RKO (cell line): ENCODE measurements at regions not wholly inside any gene's neighbourhood (a gene's known extent, or its start where the extent isn't known, plus 50 kb on each side); places are given as distances from the start of the nearest gene placed in this dataset.
A peak's percentile ranks its signal among the peaks of the same experiment; 100 is the strongest.
"Not testable (repeated sequence)": the region's sequence is repeated elsewhere in the genome, so short reads cannot be mapped to it uniquely, and the experiment has no call there.

Experiments used
- DNase-seq: peaks from one replicate; pipeline ENCODE4 v3.0.0-alpha.2; 2016; ENCODE audit warnings: low spot score

DNA sequence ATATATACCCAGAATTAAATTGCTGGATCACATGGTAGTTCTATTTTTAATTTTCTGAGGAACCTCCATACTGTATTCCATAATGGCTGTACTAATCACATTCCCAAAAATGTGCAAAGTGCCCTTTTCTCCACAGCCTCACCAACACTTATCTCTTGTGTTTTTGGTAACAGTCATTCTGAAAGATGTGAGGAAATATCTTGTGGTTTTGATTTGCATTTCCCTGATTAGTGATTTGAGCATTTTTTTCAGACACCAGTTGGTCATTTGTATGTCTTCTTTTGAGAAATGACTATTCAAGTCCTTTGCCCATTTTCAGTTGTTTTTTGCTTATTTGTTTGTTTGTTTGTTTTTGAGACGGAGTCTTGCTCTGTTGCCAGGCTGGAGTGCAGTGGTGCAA lies 98.1 kb upstream of the SIMC1 start:
- not testable (repeated sequence) for DNase-seq

- DNase-seq, result no peak
Observed at GRCh38 chr5:176144508-176144907, 93.7 kb upstream of the SIMC1 start.

DNA sequence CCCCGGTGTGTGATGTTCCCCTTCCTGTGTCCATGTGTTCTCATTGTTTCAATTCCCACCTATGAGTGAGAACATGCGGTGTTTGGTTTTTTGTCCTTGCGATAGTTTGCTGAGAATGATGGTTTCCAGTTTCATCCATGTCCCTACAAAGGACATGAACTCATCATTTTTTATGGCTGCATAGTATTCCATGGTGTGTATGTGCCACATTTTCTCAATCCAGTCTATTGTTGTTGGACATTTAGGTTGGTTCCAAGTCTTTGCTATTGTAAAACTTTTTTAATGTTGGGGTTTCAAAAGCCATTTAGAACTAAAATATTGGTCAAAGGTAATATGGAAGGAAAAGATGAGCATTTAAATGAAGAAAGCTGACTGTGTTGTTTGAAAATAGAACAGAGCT lies 88.3 kb upstream of the SIMC1 start:
- DNase-seq, result not testable (repeated sequence)

DNA sequence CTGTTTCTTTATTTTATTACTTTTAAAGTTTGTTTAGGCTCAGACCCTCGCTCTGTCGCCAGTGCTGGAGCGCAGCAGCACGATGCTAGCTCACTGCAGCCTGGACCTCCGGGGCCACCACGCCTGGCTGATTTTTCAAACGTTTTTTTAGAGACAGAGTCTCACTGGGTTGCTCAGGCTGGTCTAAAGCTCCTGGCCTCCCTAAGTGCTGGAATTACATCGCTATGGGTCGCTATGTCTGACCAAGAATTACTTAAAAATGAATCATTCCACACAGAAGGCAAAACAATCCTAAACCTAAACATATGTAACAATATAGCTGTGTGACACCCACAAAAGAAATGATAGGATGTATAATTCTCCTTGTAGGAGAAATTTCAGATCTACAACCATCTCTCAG lies 86.9 kb upstream of the SIMC1 start:
- no peak for DNase-seq

DNA sequence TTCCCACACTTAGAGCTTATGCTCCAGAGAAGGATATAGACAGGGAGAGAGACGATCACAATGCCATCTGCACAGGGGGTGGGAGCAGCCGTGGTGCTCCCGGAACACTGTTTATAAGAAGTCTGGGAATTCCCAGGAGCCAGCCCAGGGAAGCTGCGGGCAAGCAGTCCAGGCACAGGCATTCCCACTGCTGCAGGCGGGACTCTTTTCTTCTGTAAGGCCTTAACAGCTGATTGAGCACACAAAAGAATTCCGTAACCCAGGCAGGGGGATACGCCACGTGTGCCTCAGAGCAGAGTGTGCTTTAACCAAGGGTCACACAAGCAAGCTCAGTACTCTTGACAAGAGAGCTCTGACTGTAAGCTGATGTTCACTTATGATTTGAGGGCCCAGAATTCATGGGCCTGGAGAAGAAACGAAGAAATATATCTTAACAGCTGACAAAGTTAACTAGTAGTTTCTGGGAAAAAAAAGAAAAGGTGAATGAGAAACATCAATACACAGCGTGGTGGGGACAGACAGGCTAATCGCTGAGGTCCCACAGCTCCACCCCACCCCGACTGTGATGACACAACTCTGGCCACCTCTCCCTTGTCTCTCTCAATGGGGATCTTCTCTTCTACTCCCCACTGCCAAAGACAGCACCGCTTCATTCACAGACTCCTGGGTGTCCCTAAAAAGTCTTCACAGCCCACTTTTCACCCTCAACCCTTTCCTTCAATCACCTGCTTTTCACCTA lies 85.9 kb upstream of the SIMC1 start:
- no peak for DNase-seq

DNA sequence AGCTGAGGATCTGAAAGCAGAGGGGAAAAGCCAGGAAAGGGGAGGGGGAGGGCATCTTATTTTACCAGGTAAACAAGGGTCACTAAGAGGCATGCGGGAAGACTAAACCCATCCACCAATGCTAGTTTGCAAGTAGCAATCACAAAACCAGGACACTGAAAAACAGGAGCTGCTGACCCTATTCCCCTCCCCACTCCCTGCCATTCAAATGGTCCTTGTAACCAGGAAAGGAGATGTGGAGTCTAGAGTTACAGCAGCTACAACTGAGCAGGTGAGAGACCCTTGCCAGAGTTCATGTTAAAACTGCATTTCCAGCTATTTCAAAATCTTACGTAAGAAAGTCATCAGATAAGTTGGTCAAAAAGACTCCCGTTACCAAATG lies 85.3 kb upstream of the SIMC1 start:
- no peak for DNase-seq

DNA sequence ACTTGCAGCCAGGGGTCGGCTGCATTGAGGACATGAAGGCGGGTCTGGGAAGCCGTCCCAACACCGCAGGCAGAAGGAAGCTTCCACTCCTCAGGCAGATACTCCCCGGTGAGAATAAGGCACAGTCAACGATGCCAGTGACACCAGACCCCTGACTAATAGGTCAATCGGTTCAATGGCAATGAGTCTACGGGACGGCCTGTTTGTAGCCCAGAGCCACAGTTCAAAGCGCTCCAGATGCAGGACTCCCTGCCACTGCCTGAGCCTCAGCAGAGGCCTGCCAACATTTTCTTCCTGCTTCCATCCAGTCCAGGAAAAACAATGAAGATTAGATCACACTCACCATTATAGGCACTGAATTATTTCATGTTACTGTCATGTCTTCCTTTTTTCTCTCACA lies 84.5 kb upstream of the SIMC1 start:
- DNase-seq, result no peak

- DNase-seq, result no peak
Observed at GRCh38 chr5:176154821-176155220, 83.4 kb upstream of the SIMC1 start.

- no peak for DNase-seq
Observed at GRCh38 chr5:176155922-176156359, 82.3 kb upstream of the SIMC1 start.

DNA sequence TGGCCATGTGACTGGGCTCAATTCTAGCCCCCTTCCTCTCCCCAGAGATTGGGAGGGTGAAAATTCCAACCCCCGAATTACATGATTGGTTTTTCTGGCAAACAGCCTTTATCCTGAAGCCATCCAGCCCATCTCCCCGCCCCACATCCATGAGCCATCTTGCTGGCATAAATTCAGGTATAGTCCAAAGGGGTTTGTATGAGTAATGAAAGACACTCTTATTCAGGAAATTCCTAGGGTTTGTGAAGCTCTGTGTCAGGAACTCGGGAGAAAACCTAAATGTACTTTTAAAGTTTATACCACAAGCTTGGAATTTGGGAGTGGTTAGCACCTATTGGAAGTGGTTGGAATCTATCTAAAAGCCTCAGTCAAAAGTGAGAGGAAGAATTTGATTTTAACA lies 80.6 kb upstream of the SIMC1 start:
- no peak for DNase-seq

DNA sequence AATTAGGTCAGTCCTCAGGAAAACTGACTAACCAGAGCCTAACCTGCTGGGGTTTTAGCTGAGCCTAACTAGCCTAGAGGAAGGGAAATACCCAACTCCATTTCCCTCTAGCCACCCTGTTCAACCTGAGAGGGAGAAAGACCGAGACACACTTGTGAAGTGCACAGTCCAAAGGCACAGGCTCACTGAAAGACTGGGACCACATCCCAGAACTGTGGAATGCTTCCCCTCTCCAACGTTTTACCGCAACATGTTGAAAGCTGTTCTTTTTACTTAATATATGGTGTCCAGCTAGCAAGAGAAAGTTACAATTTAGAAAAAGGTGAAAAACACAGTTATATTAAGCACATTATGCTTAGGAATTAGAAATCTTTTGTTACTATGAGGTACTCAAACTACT lies 76.8 kb upstream of the SIMC1 start:
- DNase-seq, result no peak

DNA sequence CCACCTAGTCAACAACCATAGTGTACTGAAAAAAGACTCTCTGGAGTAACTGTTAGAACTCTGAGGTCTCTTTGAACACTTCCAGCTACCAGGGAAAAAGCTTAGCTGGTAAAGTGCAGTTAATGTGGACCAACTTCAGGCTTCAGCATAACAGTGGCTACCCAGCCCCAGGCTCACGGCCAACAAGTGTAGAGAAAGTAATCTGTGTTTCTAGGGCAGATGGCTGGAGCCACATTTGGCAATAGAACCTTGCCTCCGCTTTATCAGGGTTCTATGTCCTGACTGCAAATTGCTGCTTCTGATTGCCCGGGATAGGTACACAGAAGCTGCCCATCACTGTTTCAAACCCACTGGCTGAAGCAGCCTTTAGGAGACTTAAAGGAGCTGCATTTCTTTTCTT lies 76.0 kb upstream of the SIMC1 start:
- no peak for DNase-seq

GRCh38 chr5:176162888-176163287 lies 75.3 kb upstream of the SIMC1 start:
- no peak for DNase-seq

DNA sequence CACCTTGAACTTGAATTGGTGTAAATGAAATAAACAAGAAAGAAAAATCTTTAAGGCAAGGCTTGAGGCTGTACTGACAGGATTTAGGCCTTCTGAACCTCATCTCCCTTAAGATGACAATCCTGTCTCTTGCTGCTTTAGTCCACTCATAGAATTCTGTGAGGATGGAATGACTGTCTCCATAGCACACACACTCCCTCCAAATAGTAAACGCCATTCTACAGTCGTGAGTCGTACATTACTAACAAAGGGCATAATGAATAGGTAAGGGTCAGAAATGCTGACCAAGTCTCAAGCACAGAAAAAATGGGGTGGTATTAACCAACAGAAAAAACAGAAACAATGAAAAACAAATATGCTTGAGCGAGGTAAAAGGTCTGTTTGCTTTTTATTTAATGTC lies 71.8 kb upstream of the SIMC1 start:
- DNase-seq, result peak; percentile 41

GRCh38 chr5:176167800-176168199 lies 70.4 kb upstream of the SIMC1 start:
- no peak for DNase-seq

DNA sequence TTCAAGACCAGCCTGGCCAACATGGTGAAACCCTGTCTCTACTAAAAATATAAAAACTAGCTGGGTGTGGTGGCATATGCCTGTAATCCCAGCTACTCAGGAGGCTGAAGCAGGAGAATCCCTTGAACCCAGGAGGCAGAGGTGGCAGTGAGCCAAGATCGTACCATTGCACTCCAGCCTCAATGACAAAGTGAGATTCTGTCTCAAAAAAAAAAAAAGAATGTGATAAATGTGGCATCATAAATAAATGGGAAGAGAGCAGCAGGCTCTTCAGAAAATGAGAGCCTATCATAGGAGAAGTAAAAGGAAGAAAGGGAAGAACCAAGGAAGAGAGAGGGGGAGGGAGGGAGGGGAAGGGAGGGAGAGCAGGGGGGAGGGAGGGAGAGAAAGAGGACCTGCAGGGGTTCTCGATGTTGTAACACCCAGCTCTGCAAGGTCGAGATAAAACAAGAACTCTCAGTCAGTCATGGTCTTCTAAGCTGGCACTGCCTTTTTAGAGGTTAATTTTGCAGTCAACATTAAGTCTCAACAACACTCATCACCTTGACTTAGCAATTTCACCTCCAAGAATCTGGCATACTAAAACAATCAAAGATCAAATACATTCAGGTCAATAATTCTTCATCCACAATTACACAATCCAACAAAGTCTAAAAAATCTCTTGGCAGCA lies 68.7 kb upstream of the SIMC1 start:
- no peak for DNase-seq

DNA sequence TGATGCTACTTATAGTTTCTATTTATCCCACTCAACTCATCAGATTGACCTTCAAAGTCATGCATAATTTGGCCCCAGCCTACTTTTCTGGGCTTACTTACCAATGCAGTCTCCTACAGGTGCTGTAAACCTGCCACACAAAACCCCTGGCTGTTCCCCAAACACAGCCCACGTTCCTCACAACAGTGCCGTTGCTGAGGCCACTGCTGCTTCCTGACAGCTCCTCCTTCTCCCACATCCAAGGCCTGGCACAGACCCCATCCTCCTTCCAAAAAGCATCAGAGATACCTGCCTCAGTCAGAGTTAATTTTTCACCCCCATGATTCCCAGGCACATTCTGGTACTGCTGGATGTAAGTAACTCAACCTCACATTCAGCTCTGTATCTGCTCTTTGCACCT lies 68.1 kb upstream of the SIMC1 start:
- no peak for DNase-seq

DNA sequence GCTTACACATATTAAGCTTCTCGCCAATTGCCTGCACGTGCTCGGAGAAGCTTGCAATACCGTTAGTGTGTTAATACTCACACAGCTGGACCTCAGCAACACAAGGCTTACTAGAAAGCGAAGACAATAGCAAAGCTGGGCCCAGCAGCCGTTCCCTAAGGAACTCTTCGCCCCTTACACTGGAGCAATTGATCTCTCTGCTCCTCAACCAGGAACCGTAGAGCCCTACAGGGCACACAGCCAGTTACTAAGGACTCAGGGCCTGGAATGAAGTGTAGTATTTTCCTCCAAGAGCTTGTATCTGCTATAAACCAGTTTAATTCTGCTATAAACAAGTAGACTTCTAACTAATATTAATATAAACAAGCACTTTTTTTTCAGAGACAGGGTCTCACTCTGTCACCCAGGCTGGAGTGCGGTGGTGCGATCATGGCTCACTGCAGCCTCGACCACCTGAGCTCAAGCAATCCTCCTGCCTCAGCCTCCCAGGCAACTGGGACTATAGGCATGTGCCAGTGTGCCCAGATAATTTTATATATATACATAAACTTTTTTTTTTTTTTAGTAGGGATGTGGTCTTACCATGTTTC lies 67.0 kb upstream of the SIMC1 start:
- no peak for DNase-seq

- DNase-seq, result no peak
Observed at GRCh38 chr5:176172246-176172645, 66.0 kb upstream of the SIMC1 start.

- no peak for DNase-seq
Observed at GRCh38 chr5:176173647-176174046, 64.6 kb upstream of the SIMC1 start.

DNA sequence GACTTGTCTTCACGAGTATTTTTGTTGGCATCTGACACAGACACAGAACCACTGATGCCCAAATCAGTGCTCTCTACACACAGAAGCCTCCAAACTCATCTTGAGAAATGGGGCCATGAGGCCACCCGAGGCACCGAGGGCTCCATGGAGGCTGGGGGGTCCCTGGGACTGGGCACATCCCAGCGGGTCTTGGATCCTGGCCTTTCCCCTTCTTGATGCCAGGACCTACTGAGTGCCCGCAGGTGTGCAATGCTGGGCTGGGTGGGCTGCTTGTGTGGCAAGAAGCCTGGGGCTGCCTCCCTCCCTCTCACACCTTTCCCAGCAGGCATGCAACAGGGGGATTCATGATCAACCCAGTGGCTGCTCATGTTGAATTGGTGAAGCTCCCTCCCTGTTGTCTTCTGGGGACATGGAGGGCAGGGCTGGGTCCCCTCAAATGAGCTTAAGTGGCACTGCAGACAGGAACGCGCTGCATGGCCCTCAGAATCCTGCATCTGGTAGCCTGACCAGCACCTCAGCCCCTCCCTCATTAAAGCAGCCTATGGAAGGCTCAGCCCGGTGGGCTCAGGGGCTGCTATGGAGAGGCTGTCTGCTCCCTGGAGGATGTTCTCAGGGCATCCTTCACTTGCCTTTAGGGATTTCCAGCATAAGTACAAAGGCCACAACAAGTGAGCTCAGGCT lies 63.7 kb upstream of the SIMC1 start:
- DNase-seq, result no peak

DNA sequence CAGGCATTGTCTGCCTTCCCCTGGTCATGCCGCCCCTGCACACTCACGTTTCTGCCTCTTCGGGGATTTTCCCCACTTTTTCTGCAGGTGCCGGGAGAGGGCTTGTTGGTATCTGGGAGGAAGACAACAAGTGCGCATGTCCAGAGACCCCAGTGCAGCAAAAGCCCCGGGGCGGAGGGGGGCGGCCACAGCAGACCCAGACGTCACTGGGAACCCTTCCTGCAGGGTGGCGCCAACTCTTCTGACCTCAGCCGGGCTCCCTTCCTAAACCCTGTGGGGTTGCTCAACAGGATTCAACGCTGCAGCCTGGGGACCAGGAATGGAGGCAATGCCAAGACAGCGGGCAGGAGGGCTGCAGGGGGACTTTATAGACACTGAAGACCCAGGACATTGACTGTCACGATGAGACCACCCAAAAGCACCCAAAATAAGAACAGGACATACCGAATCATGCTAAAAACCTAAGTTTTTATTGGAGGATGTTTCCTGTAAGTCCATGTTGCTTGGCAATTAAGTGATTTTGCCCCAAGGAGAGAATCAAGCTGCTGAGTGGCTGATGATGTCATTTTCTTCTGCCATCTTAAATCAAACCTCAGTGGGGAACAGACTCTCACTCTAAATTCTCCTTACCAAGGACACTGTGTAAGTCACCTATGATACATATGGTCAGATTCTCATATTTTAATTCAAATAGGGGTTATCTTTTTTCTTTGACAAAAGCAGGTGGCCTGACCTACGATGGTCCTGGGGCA lies 62.9 kb upstream of the SIMC1 start:
- no peak for DNase-seq
